Hypothalamus (tissue), 51 donors: ENCODE measurements at regions not wholly inside any gene's neighbourhood (a gene's known extent, or its start where the extent isn't known, plus 50 kb on each side); places are given as distances from the start of the nearest gene placed in this dataset.
"Not testable (repeated sequence)": the region's sequence is repeated elsewhere in the genome, so short reads cannot be mapped to it uniquely, and the experiment has no call there.

ENCODE experiments used
- DNase-seq, 51 donors: peaks; one replicate each; lab custom pipeline; 2025; lab: John Stamatoyannopoulos, UW

DNA sequence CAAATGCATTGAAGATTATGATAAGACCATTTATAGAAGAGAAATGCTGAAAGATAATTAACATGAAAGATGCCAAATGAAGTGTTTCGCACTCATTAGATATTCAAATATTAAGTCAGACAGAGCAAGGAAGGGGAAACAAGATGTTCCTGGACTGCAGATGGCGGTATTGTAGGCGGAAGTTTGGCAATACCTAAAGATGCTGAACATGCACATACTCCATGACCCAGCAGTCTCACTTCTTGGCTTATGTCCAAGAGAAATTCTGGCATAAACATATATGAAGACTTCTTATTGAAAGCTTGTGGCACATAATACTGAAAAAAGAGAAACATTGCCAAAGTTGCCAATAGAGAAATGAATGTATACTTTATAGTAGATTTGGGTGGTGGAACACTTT, 325.4 kb upstream of the SEMA3C start:
- DNase-seq = no peak

DNA sequence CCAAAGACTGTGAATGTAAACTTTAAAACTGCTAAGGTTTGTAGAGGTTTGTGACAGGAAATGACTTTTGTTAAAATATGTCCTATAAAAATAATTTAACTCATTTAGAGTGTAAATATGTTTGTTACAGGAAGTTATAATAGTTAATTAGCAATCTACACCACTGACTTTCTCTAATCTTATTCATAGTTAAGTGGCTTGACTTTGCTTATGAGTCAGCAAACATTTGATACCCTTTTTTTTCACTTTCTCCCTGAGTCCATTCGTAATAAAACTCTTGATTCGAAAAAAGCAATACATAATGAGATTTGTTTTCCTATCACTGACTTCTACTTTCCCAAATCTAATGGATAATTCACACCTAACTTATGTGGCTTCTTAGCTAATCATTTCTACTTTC, 317.7 kb upstream of the SEMA3C start:
- no peak for DNase-seq

DNA sequence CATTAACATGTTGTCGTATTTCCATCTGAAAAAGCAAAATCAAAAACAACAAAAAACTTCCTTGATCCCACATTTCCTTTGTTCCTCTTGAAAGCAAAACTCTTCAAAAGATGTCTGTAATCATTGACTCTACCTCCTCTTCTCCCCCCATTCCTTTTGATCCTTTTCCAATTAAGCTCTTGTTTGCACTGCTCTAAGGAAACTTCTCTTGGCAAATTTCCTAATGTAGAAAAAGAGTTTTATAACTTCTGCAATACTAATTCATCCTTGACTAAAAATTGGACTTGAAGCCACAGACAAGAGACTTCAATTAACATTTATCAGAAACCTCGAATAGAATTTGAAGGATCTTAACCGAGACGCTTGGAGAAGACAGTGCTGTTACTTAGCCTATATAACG, 317.1 kb upstream of the SEMA3C start:
- no peak for DNase-seq

DNA sequence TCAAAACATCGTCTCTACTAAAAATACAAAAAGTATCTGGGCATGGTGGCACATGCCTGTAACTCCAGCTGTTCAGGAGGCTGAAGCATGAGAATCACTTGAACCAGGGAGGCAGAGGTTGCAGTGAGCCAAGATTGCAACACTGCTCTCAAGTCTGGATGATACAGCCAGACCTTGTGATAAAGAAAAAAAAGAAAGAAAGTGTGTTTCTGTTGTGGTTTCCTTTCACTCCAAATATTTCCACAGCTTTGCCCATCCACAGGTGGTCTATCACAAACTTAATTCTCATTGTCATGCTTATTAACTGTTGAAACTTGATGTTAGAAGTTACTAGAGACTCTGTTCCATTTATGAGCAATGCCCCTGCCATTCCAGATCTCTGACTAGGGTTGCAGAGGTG, 316.0 kb upstream of the SEMA3C start:
- DNase-seq = no peak

DNA sequence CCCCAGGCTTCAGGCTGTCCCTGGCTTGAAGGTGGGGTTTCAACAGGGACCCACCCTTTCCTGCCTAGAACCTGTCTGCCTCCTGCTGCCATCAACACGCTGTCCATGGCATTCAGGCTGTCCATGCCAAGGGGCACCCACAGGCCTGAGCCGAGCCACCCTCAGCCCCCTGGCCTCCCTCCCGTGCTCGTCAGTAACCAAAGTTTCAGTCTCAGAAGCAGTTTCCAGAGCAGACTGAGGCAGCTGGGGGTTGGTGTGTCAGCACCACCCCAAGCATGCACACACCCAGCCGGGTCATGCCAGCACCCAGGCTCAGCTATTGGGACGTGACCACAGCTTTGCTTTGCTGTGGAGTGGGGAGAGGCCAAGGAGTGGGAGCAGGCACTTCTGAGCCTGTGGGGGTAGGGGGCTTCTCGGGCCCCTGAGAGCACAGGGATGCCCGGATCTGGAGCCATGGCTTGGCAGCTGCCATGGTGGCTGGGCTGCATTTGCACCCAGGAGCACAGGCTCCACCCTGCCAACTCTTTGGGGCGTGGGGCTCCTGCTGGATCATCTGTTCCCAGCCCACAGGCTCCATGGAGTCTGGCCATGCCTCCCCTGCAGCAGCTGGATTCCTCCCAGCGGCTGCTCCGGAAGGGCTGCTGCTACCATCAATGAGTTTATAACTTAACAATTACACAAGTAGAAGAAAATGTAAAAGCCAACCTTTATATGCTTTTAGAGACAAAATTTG, 314.5 kb upstream of the SEMA3C start:
- DNase-seq = no peak

DNA sequence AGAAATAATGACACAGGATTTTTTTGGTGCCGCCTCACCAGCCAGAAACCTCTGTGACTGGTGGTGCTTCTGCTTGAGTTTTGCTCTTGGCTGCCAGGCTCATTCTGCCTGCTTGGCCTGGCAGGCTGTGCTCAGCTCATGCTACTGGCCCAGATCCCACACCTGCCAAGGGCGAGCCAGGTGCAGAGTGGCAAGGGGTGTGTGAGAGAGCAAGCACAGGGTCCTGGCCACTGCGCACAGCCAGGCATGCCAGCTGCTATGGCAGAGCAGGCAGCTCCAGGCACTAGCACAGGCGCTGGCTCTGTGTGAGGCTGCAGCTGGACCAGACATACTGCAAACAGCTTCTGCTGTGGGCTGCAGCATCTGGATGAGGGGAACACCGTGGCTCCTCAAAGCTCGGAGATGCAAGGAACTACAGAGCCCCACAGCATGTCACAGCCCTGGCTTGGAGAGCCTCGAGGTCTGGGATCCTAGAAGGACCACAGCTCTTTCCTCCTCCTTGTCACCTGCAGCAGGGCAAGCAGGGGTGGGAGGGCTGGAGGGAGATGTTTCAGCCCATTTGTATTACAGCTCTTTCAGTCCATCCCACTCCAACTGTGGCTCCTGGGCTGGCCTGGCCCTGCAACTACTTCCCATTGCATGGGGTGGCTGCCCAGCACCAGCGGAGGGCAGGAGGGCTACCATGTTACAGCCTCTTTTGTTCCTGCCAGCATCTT, 313.4 kb upstream of the SEMA3C start:
- no peak for DNase-seq

DNA sequence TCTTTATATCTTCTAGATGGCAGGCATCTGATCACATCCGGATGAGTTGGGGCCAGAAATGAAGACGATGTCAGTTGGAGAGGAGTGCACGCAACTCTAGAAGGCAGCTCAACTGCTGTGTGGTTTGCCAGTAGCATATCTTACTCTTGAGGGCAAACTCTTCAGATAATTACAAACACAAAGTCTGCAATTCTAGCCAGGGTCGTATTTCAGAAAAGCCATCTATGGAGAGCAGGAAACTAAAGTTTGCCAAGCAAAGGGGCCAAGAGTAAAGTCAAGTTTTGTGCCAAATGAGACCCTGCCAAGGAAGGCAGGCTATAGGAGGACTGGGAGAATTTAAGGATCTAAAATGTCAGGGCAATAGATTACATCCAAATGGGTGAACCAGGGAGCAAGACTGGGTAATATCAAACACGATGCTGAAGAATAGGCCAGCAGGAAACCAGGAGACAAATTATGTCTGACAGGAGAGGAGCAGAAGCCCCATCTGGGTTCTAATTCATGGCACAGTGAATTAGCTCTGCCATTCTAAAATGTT, 312.5 kb upstream of the SEMA3C start:
- no peak for DNase-seq

DNA sequence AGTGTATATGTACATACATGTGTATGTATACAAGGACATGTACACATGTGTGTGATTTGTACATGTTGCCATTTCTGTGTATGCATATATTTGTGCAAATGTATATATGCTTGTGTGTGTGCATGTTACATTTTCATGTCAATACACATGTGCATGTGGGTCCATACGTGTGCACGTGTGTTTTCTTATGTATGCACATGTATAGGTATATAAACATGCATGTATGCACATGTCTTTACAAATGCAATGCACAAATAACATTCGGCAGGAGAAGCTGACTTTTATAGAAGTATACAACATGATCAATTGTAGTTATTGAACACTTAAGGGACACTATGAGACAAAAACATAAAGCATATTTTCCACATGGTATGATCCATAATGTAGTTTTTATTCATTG, 307.4 kb upstream of the SEMA3C start:
- DNase-seq = no peak

DNA sequence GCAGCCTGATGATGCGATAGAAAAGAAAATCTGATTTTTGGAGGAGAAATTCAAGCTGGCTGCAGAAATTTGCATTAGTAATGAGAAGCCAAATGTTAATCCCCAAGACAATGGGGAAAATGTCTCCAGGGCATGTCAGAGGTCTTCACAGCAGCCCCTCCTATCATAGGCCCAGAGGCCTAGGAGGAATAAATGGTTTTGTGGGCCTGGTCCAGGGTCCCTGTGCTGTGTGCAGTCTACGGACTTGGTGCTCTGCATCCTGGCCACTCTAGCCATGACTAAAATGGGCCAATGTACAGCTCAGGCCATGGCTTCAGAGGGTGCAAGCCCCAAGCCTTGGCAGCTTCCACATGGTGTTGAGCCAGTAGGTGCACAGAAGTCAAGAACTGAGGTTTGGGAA, 303.8 kb upstream of the SEMA3C start:
- DNase-seq = not testable (repeated sequence)

DNA sequence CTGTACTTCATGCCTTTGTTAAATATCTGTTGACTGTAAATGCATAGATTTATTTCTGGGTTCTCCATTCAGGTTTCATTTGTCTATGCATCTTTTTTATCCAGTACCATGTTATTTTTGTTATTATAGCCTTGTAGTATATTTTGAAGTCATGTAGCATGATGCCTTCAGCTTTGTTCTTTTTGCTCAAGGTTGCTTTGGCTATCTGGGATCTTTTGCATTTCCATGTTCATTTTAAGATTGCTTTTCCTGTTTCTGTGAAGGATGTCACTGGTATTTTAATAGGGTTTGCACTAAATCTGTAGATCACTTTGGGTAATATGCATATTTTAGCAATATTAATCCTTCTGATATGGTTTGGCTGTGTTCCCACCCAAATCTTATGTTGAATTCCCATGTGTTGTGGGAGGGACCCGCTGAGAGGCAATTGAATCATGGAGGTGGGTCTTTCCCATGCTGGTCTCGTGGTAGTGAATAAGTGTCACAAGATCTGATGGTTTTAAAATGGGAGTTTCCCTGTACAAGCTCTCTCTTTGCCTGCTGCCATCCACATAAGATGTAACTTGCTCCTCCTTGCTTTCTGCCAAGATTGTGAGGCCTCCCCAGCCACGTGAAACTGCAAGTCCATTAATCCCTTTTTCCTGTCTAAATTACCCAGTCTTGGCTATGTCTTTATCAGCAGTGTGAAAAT, 302.8 kb upstream of the SEMA3C start:
- DNase-seq = no peak

DNA sequence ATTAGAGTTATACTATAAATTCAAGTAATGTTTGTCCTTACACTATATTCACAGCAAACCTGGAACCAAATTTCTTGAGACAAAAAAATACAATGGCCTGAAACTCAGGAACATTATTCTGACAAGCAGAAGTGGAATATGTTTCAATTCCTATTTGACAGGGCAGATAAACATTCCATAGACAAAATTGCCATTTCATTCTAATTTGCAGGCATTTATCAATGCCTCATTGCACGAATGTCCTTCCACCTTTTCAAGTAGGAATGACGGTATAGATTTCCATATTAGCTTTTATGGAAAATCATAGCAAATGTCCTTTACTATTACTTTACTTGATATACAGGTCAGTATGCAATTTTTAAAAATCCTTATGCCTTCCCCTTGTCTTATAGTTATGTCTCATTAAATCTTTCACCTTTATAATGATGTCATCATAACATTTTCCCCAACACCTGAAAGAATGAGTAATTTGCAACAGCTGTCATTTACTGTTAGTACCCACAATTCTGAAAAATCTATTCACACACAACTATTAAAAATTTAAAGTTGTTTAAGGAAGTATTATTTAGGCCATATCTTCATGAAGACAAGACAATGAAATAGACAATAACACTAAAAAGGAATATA, 299.7 kb upstream of the SEMA3C start:
- DNase-seq = no peak

DNA sequence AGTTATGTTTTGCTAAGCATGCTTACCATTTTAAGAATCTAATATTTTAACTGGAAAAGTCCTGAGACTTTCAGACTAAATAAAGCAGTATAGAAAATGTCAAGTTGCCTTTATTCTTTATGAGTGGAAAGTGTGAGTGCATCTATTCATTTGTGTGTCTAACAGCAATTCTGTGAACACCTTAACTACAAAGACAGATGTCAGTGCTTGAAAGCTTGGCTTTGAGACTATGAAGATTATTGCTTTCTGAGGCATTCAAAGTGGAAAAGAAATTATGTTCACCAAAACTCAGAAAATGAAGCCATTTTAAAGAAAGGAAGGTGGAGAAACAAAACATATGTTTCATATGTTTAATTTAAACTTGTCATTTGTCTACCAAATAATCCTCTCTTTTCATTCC, 294.5 kb upstream of the SEMA3C start:
- DNase-seq = no peak

DNA sequence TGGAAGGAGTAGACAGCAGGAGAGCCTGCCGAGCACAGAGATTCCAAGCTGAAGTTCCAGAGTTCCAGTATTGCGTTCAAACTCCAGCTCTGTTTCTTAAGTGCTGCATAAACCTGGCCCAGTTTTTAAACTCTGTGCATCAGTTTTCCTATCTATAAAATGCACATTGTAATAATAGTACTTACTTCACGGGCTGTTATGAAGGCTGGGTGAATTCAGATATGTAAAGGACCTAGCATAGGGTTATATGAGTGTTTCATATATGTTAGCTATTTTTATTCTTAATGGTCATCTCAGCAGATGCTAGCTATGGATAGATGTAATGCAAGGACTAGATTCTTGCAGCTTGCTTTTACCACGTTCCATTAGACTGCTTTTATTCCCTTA, 293.1 kb upstream of the SEMA3C start:
- no peak for DNase-seq

DNA sequence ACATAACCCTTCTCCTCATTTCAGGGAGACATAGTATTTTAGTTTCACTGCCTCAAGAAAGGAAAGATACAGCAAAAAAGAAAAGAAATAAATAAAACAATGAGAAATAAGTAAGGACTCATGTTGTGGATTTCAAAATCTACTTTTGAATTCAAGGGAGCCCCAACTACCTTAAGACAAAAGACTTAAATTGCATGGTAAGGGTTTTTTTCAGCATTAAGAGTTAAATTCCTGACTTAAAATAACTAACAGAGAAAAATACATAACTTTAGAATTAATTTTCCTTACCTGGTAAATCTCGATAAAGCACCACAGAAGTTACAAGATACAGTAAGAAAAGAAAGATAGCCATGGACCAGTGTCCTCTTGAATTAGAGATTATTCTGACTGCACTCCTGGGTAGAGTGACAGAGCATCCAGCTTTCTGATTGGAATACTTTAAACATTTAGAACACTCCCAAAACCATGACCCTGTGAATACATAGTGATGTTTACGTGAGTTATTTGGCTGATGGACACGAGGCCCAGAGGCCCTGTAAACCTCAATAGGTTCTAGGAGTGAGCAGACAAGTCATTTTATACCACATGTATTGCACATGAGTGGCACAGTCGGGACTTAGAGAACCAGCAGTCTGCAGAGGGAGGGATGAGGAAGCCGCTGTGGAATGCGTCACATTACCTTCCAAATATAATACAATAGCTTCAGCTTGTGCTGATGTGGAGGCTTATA, 292.5 kb upstream of the SEMA3C start:
- no peak for DNase-seq

DNA sequence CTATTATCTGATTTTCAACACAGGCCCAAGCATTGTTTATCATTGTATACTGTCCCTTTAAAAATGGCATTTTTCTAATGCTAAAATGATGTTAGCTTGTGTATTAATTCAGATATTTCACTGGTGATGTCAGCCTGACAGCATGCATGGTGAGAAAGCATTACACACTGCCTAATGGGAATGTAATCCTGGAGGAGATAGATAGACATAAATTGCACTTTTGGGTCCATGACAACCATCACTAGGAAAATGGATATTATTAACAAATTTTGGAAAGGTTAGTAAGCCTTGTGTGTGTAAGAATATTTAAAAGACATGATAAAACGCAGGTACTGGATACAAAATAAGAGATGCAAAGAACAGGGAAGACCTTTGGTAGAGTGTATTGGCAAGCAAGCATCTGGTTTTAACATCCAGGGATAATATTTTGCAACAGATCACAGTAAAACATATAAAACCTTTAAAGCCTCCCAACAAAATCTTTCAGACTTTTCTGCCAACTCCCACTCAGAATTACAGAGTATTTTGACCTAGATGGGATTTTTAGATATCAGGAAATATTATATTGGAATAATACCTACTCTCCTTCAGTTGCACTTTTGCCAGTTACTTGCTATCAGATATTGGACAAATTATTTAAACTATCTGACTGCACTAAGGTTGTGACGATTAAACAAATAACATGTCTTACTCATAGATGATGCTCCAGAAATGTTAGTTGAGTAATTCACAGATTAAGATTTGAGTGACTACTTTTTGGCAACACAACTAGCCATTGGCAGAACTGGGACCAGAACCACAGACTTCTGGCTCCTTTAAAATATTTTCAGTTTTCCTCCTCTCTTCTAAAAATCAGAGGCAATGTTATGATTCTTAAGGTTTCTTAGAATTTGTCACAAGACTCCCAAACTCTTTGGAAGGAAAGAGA, 291.6 kb upstream of the SEMA3C start:
- no peak for DNase-seq

DNA sequence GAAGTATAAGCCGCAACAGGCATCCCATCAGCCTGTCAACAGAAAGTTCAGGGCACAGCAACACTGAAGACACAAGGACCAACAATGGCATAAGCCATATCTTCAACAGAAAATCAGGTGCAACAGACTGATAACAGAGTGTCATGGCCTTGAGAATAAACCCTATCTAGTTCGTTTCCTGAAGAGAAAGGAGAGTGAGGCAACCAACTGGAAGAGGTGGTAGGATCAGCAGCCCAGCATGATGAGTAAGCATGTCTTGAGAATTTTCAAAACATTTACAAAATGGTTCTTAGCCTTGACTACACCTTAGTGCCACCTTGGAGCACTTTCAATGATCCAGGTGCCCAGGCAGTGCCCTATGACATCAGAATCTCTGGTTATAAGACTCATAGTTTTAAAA, 290.2 kb upstream of the SEMA3C start:
- DNase-seq = no peak

DNA sequence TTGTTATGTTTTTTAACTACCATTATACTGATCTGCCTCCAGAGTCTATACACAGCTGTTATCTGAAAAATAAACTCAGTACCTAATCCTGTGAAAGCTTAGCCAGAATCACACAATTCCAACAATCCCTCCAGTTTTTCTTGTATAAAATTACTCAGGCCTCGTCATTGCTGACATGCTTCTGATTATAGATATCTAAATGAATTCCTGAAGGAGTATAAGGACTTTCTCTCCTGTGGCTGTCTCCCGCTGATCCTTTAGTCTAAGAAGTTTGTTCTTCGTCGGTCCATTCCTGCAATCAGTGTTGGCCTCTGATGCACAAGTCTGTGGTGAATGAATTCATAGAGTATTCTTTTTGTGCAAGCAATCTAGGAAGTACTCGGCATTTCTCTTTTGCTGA, 288.9 kb upstream of the SEMA3C start:
- no peak for DNase-seq

DNA sequence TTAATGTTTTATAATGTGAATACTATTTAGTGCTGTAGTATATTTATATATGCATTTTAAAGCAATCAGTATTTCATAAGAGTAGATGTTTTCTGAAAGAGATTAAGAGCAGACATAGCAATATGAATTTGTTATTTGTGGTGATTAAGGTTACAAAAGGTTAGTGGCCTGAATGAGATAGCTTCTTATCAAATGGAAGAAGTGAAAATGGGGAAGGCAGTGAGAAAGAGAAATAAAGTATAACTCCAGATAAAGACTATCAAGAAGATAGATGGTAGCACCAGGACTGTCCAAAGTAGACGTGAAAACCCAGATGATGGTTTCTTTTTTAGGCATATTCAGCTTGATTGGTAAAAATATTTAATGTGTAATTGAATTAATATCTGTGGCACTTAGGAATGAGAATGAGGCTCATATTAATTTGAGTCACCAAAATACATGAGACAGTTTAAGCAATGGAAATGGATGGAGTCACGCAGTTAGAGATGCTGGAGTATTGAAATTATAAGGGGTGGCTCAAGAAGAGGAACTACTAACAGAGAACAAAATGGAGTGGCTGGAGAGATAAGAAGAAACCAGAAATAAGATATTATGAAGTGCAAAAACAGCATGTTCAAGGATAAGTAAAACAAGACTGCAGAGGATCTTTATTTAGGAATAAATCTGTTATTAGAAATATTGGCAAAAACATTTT, 288.0 kb upstream of the SEMA3C start:
- no peak for DNase-seq

DNA sequence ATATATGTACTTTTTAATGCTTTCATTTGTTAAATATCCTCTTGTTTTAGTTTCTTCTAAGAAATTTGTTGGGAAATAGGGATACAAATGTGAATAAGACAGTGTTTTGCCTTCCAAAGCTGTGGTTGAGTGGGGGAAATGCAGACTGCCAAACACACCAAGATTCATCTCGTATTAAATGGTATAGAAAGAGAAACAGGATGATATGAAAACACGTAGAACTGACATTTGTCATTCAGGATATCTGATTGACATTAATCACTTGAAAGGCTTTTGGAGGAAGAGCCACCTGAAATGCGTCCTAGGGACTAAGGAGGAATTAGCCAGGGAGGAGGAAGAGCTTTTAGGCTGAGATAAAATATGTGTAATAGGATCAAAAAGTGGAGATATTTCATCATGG, 287.4 kb upstream of the SEMA3C start:
- DNase-seq = no peak
